HT-29 (cell line): ENCODE measurements at regions not wholly inside any gene's neighbourhood (a gene's known extent, or its start where the extent isn't known, plus 50 kb on each side); places are given as distances from the start of the nearest gene placed in this dataset.

ENCODE experiments used
- DNase-seq: peaks from one replicate; pipeline ENCODE4 v3.0.0-alpha.2; 2015; ENCODE audit warnings: low spot score

DNA sequence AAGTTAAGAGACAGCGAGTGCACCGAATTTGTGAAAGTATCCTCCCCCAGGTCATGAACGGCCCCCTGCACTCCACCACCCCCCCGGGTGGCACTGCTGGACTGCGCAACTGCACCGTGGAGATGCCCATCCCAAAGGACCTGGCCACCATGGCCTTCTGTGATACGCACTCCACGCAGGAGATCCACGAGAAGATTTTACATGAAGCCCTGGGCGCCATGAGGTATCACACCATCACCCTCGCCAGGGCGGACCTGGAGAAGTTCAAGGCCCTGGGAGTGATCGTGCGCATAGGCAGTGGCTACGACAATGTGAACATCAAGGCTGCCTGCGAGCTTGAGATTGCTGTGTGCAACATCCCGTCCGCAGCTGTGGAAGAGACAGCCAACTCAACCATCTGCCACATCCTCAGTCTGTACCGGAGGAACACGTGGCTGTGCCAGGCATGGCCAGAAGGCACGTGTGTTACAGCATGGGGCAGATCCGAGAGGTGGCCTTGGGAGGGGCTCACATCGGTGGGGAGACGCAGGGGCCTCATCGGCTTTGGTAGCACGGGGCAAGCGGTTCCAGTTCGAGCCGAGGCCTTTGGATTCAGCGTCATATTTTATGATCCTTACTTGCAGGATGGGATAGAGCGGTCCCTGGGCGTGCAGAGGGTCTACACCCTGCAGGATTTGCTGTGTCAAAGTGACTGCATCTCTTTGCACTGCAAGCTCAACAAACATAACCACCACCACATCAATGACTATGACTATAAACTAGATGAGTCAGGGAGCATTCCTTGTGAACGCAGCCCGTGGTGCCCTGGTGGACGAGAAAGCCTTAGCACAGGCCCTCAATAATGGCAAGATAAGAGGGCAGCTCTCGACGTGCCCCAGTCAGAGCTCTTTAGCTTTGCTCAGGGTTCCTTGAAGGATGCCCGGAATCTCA, 290.8 kb upstream of the MC4R start:
- no peak for DNase-seq

DNA sequence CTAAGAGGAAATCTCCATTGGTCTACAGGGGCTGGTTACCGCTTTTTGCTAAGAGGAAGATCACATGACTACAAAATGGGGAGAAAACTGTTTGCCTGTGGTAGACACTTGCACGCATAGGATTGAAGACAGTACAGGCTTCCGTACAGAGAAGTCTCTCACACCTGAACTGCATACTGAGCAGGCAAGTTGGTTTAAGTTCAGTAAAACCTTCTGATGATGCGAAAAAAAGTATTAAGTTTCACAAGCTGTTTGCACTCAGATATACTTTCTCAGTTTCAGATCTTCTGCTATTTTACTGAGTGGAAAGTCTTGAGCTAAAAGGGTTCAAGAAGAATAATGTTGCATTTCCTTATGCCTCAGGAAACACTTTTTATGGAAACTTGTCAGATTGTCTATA, 292.2 kb upstream of the MC4R start:
- no peak for DNase-seq

DNA sequence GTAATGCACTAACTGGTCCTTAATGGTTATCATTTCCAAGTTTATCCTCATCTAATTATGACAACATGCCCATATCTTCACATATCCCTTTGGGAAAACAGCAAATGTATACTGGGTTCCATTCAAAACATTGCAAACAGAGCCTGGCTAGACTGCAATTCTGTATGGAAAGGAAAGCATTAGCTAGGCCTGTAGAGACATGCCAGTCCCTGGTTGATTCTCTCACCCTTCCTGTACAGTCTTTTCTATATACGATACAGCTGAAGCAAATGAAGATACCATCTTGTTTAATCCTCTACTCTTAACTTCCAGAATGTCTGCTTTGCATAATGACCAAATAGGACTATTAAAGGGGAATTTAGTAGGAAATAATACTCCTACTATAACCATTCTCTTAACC, 294.4 kb upstream of the MC4R start:
- no peak for DNase-seq

DNA sequence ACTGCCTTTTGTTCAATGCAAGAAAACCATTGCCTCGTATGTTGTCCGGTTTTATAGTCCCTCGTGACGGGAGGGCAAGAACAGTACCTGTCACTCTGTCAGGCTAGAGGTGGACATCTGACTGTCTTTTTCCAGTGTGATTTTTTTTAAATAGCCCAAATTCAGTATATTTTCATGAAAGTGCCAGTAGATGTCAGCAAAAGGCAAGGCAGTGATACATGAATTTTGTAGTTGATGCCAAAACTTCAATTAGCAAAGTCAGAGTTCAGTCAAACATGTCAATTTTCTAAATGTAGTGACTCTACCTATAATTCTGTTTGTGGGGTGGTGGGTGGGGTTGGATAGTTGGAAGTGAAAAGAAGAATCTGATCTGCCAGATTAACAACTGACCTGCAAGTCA, 296.0 kb upstream of the MC4R start:
- DNase-seq: no peak

DNA sequence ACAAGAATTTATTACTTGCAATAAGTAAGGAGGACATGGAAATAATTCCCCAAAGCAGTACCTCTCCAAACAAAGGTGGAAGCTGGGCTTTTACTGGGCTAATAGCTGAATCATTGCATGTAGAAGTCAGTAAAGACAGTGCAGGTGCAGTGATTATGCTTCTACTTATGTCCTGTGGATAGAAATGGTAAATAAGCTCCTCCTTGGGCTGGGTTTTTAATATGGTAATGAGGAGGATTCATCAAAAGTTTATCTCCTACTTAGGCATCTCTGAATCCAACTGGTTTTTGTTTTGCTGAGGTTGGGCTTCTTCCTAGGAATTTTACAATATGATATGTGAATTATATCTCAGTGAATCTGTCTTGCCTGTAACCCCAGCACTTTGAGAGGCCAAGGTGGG, 297.4 kb upstream of the MC4R start:
- no peak for DNase-seq

DNA sequence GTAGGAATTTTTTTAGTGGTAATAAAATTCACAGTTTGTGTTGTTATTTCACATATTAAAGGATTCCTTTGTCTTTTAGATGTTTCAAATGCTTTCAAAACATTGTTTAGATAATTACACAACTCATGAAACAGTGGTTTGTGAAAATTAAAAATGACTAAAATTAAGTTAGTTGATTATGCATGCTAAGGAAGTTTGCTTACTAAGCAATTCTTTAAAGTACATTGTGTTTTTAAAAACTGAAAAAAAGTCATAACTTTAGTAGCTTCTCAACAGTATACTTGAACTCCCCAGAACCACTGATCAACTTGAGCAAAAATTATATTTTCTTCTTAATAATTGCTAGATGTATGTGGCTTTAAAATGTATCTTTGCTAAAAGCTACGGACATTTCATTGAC, 298.4 kb upstream of the MC4R start:
- no peak for DNase-seq

DNA sequence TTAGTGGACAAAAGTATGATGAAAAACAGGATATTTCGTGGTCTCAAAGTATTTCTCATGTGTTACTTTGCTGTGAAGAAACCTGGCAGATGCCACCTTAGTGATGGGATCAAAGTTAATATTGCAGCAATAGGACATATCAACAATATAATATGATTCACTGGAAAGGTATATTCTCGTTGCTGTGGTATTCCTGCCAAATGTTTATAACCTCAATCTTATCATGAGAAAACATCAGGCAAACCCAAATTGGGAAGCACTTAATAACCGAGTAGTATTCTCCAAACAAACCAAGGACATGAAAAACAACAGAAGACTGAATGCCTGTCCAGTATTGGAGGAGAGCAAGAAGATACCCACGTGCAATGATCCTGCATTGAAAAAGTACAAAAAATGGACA, 302.6 kb upstream of the MC4R start:
- DNase-seq: no peak

DNA sequence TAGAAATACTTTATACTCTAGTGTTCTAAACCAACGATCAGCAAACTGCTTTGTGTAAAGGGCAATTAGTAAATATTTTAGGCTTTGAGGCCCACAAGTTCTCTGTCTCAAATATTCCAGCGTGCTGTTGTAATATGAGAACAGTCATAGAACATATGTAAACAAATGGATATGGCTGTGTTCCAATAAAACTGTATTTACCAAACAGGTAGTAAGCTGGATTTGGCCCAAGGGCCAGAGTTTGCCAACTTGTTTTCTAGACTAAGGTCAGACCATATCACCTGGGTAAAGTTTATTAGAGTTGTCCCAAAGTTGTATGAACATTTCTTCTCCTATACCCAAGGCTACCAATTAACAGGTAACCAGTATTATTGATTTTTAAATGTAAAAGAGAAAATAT, 303.2 kb upstream of the MC4R start:
- no peak for DNase-seq

DNA sequence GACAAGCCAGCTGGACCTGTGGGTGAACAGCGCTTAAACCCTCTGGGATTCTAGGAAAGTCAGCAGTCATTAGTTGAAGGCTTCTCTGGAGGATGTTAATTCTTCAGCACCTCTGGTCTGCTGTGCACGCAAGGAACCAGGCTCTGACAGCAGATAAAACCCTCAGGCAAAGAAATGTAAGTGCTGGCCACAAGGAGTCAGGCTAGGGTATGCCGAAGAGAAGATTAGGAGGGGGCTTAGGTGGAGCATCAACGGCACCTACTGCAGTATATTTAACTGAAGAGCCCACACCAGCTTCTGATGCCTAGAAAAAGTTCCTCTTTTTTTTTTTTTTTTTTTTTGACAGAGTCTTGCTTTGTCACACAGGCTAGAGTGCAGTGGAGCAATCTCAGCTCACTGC, 304.2 kb upstream of the MC4R start:
- no peak for DNase-seq

DNA sequence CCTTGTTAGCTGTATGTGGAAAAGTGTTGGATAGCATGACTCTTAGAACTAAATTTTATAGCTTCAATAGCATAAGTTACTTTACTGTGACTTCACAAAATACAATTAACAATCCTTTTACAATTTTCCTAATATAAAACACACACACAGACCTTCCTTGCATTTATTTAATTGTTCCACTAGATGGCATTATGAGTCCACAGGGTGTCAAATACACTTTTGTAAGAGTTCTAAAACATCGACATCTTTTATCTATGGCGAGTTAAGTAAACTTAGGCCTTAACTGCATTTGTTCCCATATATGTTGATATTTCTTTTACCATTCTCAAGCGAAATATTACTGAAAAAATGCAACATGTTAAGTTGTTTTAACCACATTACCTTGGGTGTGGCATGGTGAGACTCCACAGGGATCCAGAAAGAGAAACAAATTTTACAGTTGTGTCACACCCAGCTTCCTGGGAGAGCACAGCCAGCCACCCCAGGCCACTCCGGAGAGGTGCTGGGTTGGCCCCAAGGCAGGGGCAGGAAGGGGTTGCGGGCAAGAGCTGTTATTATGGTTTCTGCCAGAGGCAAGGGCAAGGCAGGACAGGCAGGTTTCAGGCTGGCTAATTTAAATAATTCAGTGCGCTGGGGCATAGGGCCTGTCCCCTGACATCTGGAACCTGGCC, 312.4 kb upstream of the MC4R start:
- peak; percentile 7 for DNase-seq

DNA sequence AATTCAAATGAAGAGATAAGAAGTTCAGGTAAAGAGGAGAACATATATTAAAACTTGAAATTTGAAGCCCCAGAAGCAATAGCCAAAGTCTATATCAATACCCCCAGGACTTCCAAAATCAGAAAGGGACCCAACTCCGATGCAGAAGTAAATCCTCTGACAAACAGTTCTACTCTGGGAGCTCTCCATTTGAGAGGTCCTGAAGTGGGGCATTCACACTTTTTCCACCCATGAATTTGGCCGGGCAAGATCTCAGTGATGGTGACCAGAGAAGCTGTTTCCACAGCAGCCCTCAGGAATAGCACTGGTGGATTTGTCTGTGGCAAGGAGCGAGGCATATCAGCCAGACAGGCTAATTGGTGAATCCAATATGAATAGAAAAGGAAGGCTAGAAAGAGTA, 313.6 kb upstream of the MC4R start:
- DNase-seq: no peak

DNA sequence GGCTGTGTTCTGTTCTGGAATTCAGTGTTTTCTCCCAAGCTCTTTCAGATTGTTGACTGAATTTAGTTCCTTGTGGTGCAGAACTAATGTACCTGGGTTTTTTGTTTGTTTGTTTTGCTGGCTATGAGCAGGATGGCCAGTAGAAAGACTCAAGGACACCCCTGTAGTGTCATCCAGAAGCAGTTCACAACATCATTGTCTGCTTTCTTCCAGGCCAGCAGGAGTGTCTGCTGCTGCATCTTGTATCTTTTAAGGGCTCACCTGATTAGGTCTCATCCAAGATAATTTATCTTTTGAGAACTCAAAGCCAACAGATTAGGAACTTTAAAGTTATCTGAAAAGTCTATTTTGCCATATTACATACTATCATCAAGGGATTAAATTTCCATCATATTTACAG, 318.5 kb upstream of the MC4R start:
- DNase-seq: no peak

DNA sequence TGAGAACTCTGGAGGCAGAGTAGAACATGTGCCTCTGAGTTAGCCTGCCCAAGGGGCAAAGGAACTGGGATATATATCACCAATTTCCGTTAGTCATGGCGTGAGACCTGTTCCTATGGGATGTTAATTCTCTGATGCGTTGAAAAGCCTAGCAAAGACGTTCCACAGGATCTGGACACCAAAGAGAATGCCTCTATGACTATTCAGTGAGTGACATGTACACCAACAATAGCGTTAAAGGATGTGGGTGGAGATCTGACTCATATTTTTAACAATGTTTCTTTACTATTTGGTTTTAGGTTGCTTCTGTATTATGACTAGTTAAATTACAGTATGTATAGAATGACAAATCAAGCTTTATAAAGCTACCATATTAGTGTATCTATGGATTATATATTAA, 320.9 kb upstream of the MC4R start:
- DNase-seq: no peak

DNA sequence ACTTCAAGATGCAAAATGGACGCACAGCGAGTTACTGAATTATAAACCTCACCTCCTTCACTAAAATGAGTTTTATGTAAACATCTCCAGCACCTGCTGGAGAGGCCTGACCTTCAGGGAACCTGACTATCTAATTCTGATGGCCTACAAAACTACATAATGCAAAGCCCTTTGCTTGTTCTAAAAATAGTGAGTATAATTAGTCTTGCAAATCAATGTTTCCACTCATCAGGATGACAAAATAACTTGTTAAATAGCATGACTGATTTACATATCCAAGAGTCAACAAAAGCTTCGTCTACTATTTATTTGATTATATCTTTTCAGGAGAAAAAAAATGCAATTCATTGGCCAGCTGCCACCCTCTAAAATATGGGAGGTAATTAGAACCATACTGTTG, 326.3 kb upstream of the MC4R start:
- DNase-seq: no peak

DNA sequence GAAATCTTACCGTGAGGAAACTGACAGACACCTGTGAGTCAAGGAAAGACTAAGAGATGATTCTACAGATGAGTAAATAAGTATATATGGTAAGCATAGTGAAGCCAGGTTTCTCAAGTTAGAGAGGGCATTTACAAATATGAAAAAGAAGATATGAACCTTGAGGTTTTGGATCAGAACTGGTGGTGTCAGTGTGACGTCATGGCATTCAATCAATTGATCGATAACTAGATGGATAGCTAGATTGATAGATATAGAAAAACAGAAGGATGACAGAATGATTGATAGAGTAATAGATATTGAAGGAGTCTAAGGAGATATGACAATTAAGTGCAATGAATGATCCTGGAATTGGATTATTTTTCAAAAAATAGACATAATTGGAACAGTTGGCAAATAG, 350.2 kb upstream of the MC4R start:
- DNase-seq: no peak

DNA sequence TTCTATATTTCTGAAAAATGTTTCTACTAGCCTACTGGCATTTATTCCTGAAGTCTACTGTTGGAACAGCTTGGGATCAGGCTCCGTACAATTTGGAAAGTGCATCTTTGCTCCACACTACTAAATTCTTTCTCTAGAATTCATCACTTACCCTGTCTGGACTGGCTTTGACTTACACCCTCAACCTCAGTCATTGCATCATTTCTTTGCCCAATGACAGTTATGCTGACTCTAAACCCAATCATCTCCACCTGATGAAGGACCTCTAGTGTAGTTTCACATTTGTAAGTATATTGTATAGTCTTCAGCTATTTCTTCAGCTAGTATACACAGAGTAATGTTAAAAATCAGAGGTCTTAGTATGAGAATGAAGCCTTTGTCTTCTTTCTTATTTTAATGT, 359.6 kb upstream of the MC4R start:
- no peak for DNase-seq

DNA sequence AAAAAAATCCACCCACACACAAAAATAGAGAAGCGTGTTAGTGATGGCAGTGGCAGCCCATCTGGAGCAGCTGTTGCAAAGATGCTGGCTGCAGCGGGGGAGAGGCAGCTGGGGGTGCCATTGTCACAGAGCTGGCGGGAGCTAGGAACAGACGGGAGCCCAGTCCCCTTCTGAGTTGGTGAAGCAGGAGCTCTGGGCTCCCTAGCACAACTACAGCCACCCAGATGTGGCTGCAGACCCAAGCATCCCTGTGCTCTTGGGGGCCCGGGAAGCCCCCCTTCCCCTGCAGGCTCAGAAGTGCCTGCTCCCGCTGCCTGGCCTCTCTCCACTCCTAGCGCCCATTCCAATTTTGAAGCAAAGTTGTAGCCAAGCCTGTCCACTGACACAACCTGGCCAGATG, 366.6 kb upstream of the MC4R start:
- DNase-seq: no peak

DNA sequence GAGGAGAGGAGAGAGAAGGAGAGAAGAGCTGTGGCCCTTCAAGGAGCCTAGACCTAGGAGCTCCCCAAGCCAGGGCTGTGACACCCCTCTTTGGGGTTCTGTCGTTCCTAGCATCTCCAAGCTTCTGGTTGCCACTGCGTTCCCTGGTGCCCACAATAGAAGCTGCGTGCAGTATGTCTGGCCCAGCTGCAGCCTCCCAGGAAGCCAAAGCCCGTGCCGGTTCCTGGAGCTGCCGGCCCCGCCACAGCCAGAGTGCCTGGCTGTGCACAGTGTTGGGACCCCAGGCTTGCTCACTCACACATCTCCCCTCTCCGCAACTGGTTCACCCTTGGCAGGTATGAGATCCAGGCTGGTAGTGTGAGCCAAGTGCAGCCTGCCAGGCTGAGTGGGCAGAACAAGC, 367.7 kb upstream of the MC4R start:
- DNase-seq: no peak

DNA sequence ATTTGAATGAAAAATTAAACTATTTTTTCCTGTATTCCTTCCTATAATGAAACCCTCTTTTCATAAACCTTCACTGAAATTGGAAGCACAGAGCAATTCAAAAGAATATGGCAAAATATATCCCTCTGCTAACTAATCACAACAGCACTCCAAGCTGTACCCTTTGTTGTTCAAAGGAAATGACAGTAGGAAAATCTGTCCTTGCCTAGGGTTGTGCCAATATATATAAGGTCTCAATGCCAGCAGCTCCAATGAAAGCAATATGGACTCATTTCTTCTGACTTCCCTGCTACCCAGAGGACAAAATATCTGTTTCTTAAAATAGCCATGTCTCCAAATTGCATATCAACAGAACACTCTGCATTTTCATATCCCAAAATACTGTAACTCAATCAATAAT, 373.9 kb upstream of the MC4R start:
- DNase-seq: no peak

DNA sequence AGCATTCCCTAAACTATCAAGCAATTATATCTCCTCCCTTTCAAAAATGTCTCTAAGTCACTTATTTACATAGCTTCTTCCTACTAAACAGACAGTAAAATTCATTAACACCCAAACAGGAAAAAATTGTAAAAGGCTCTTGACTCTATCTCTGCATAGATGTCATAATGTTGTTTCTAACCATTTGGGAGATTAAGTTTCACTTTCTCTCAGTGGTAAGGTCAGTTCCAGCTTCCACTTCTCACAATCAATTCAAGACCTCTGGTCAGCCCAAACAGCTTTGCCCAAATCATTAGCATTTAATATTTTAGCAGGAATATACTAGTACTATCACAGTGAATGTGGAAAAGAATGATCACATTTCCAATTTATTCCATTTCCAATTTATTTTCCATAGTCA, 374.3 kb upstream of the MC4R start:
- no peak for DNase-seq

DNA sequence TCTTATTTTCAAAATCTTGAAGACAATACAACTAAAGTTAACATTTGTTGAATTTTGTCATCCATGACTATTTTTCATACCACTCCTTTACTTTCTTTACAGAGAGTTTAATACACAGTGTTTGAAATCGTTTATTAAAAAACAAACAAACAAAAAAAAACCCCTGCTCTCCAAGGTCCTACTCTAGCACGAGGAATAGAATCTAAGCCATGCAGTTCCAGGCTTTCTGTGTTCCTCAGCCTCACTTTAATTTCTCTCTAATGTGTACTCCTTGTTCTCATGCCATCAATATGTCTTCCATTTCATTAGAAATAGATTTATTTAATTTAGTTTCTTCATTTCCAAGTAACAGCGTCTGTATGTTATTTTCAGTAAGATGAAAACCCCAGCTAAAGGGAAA, 381.2 kb upstream of the MC4R start:
- DNase-seq: no peak

DNA sequence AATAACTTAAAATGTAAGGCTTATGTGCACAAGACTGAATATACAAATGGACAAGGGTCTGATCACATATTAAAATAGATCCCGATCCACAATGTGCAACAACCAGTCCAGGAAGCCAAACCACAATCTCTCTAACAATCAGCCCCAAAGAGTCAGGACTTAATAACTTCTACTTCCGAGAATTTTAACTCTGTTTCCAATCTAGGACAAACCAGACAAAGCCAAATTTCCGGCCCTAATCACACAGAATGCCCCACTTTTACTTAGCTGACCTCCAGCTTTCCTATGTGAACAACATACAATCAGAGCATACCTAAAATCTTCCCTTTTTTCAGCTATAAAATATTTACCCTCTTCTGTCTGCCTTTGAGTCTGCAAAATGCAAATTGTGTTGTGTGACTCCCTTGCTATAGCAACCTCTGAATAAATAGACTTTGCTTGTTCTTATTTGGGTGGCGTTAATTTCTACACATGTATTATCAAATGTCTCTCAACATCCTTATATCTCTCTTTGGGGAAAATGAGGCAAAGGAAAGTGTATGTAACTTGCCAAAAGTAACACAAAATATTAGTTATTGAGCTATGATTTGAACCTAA, 381.9 kb upstream of the MC4R start:
- DNase-seq: no peak

DNA sequence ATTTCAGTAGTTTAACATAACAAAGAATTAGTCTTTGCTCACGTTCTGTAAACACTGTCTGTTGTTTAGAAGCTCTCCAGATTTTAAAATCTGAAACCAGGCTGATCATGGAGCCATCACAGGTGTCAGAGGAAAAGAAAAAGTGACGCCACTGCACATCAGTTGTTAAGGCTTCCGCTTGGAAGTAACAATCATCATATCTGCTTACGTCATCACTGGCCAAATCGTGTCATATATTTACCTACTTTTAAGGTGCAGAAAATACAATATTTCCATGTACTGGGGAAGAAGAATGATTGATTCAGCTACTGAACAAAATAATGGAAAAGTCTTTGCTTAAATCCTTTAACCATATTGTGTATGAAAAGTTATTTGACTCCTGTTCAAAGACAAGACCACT, 382.6 kb upstream of the MC4R start:
- no peak for DNase-seq
